NCI-H2081 treated with DMSO at 0.1 percent for 48 hours (cell line): ENCODE measurements at regions not wholly inside any gene's neighbourhood (a gene's known extent, or its start where the extent isn't known, plus 50 kb on each side); places are given as distances from the start of the nearest gene placed in this dataset.

Experiments used
- DNase-seq: peaks from one replicate; lab custom pipeline; 2025; lab: John Stamatoyannopoulos, UW

GRCh38 chr4:23741681-23742191 is 148.1 kb downstream of the PPARGC1A start:
- DNase-seq, result no peak

- DNase-seq, result no peak
Measured at GRCh38 chr4:23737571-23737970, 152.3 kb downstream of the PPARGC1A start.

- DNase-seq, result no peak
Measured at GRCh38 chr4:23736466-23736865, 153.4 kb downstream of the PPARGC1A start.

- no peak for DNase-seq
Measured at GRCh38 chr4:23734000-23734399, 155.8 kb downstream of the PPARGC1A start.

- DNase-seq, result no peak
Measured at GRCh38 chr4:23733476-23733875, 156.4 kb downstream of the PPARGC1A start.

- no peak for DNase-seq
Measured at GRCh38 chr4:23730998-23731397, 158.8 kb downstream of the PPARGC1A start.

GRCh38 chr4:23728971-23729370 is 160.9 kb downstream of the PPARGC1A start:
- DNase-seq, result no peak

- no peak for DNase-seq
Measured at GRCh38 chr4:23728393-23728792, 161.5 kb downstream of the PPARGC1A start.

GRCh38 chr4:23720556-23720955 is 169.3 kb downstream of the PPARGC1A start:
- DNase-seq, result no peak

GRCh38 chr4:23718435-23718834 is 171.4 kb downstream of the PPARGC1A start:
- DNase-seq, result no peak

- DNase-seq, result peak; percentile 3
Measured at GRCh38 chr4:23717528-23718248, 172.2 kb downstream of the PPARGC1A start.

- DNase-seq, result no peak
Measured at GRCh38 chr4:23710298-23710697, 179.5 kb downstream of the PPARGC1A start.

GRCh38 chr4:23707652-23708026 is 182.2 kb downstream of the PPARGC1A start:
- no peak for DNase-seq

- DNase-seq, result no peak
Measured at GRCh38 chr4:23706972-23707651, 182.7 kb downstream of the PPARGC1A start.

- no peak for DNase-seq
Measured at GRCh38 chr4:23700197-23700596, 189.7 kb downstream of the PPARGC1A start.

- no peak for DNase-seq
Measured at GRCh38 chr4:23697722-23698121, 192.1 kb downstream of the PPARGC1A start.

GRCh38 chr4:23697001-23697528 is 192.8 kb downstream of the PPARGC1A start:
- DNase-seq, result no peak

- no peak for DNase-seq
Measured at GRCh38 chr4:23686169-23686897, 203.5 kb downstream of the PPARGC1A start.

GRCh38 chr4:23685471-23685870 is 204.4 kb downstream of the PPARGC1A start:
- no peak for DNase-seq

- DNase-seq, result no peak
Measured at GRCh38 chr4:23680671-23681518, 209.0 kb downstream of the PPARGC1A start.

- no peak for DNase-seq
Measured at GRCh38 chr4:23674694-23675093, 215.2 kb downstream of the PPARGC1A start.

- DNase-seq, result no peak
Measured at GRCh38 chr4:23667659-23668058, 222.2 kb downstream of the PPARGC1A start.
